GM21723 (cell line): ENCODE measurements at regions not wholly inside any gene's neighbourhood (a gene's known extent, or its start where the extent isn't known, plus 50 kb on each side); places are given as distances from the start of the nearest gene placed in this dataset.

ENCODE experiments used
- ATAC-seq: cut with Tn5 transposase; IDR thresholded peaks from one replicate; pipeline ENCODE4 v1.9.1; 2021; ENCODE audit warnings: mild to moderate bottlenecking, moderate library complexity; ENCODE audit not compliant: unreplicated experiment

GRCh38 chr2:219887870-219888269 is 260.4 kb downstream of the SLC4A3 start:
- ATAC-seq: no peak

DNA sequence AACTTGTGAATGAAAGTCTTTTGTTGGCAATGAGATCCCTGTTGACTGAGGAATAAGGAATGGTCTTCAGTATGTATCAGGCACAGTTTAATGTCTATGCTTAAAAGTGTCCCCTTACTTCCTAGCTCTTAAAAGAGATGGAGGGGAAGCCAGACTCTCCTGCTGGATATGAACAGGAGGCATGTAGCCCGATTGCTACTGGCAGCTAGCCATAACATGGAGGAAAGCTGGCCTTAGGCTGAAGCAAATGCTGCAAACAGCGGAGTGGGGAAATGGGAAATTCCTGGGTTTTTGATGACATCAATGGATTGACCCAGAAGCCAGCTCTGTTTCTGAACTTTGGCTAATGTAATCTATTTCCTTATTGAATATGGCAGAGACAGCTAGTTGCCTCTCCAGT is 266.1 kb downstream of the SLC4A3 start:
- no peak for ATAC-seq

GRCh38 chr2:219897456-219897855 is 270.0 kb downstream of the SLC4A3 start:
- no peak for ATAC-seq

- ATAC-seq: peak; percentile 91
These were observed 273.7 kb downstream of the SLC4A3 start for GRCh38 chr2:219901155-219901554.

GRCh38 chr2:219902891-219903552 is 275.6 kb downstream of the SLC4A3 start:
- no peak for ATAC-seq

- ATAC-seq: no peak
These were observed 278.2 kb downstream of the SLC4A3 start for GRCh38 chr2:219905640-219906039.

DNA sequence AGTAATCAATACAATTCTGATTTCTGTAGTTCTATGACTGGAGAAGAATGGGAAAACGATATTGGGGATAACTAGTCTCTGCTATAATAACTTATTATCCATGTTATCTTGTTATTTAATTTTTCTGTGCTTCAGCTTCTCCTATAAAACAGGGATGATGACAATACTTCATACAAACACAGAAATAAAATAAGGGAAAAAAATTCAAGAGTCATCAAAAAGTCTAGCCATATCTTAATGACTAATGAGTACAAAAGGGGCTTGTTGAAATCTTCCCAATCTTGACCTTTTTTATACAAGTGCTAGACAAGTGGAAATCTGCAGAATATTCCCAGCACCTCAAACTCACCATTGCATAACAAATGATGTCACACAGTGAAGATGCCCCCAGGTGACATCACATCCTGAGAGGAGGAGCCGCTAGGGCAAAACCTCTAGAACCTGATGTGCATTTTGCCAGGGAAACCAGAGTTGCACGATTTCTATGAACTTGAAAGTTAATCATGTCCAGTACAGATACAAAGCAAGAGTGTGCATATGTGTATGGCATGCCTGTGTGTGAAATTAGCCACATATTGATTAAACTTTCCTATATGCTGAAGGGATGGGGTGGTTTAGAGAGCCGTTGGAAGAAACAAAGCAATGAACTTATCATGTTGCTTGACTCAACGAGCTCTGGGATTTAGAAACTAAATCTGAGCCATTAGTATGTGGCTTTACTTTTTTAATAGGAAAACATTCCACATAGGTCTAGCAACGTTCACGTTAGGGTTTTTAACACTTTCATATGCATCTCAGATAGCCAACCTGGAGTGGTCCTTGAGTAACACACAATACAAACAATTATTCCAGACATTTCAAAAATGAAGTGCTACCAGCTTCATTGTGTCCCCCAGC is 278.9 kb downstream of the SLC4A3 start:
- no peak for ATAC-seq

DNA sequence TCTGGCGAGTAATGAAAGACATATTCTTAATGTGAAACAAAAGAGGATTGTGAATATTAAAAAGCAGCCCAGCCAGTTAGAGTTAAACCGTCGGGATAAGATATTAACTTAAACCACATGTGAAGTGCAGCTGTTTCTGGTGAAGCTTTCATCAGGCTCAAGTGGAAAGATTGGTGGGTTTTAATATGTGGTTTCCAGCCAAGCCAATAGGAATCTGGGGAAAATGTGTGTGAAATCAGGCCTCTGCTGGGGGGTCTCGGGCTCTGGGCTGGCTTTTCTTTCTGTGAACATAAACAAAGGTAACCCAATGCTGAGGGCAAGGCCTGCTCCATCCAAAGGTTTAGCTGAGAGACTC is 279.6 kb downstream of the SLC4A3 start:
- no peak for ATAC-seq

DNA sequence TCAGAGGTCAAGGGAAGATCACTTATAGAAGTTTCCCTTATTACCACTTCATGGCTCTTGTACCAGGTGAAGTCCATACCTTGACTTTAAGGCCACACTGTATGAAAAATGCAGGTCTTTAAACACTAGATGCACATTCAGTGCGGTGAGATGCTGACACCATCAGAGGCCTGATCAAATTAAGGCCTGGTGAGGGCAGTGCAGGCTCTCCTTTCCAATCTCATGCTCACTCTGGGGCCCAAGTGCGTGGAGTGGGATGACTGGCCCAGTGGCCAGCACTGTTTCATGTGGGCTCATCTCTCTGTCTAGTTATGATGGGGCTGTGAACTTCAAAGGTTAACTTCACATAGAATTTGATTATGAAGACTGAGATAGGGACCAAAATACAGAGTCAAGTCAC is 281.1 kb downstream of the SLC4A3 start:
- no peak for ATAC-seq

- ATAC-seq: no peak
These were observed 284.1 kb downstream of the SLC4A3 start for GRCh38 chr2:219911541-219911940.

DNA sequence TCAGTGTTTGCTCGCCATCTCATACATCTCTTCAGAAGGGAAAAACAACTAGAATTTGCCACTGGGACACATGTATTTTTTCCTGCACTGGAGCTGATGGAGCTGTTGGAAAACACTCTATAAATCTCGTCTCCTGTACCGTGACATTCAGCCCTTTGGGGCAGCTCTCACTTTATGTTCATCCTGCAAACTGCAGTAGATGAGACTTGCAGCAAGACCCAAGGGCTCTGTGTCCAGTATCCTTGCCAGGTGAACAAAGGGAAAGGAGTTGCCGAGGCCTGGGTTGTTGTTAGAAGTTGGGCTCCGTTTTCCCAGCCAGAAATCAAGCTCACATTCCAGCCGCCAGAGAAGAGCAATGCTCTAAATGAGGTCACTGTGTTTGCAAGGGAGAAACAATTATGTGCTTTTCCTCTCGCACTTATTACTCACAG is 285.1 kb downstream of the SLC4A3 start:
- ATAC-seq: no peak

DNA sequence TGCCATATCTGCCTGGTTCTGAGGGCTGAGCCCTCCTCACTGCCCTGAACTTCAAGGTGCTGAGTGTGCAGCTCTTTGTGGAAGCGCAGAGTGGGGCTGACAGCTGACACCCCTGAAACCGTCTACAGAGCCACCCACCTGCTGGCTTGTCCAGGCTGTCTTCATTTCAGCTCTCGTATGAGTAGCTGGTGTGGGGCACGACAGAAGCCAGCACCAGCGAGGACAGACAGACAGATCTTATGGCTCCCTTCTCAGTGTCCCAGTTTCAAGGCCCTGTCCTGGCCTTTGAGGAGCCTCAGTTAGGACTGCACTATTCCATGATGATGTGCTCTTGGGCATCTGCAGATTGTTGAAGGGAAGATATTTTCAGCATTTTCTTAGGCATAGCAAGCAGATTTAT is 287.1 kb downstream of the SLC4A3 start:
- no peak for ATAC-seq

- ATAC-seq: no peak
These were observed 288.9 kb downstream of the SLC4A3 start for GRCh38 chr2:219916281-219916680.

DNA sequence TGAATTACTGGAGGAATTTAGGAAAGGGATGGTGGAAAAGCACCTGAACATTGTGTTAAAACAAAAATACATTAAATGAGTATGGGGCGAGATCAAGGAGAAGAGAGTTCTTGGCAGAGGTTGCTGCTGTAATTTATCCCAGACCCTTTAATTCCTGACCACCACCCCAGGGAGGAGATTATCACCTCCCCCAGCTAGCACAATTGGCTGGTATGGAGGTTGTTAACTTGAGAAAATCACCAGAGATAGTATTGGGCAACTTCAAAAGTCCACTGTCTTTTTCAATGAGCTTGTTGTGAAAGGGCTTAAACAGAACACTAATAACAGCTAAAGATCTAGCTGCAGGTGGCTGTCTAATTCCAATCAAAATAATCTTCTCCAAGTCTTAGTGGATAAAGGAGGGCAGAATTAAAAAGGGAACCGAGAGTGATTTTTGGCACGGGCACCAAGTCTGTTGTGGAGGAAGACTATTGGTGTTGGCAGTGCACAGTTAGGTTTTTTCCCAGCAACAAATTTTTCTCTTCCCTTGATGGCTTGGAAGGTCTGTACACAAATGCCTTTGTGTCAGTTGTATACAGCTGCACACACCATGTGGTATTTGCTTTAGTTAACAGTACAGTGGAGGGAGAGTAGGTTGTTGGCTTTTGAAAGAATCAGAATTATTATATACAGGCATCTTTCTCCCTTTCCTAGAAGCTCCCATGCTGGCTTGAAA is 289.5 kb downstream of the SLC4A3 start:
- ATAC-seq: no peak

GRCh38 chr2:219918254-219918653 is 290.8 kb downstream of the SLC4A3 start:
- ATAC-seq: no peak

- no peak for ATAC-seq
These were observed 291.5 kb downstream of the SLC4A3 start for GRCh38 chr2:219918944-219919343.

GRCh38 chr2:219919506-219919905 is 292.1 kb downstream of the SLC4A3 start:
- ATAC-seq: no peak

DNA sequence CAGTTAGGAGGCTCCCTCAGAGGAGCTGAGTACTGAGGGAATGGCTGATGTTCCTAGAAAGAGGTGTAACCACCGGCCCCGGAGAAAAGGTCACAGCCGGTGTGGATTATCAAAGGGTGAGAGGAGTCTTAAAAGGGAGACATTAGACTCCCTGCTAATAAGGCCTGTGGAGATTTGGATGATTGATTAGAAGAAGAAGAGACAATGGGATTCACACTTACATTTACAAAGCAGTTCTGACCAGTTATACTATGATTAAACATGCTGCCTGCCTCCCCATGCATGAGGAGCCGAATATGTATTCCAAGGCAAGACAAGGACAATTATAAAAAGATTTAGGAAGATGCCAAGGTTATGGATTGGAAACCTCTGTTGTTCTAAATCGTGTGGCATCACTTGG is 302.4 kb downstream of the SLC4A3 start:
- no peak for ATAC-seq

DNA sequence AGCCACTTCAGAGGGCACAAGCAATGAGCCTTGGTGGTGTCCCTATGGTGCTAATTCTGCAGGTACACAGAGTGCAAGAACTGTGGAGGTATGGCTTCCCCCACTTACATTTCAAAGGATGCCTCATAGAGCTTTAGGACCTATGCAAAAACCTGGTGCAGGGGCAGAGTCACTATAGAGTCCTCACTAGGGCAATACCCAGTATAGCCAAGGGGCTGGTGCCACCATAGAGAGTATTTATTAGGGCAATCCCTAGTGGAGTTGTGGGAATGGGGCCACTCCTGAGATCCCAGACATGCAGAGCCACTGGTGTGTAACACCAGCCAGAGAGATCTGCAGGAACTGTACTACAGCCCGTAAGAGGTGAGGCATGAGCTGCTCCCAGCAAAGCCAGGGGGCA is 312.2 kb downstream of the SLC4A3 start:
- ATAC-seq: no peak

GRCh38 chr2:219944866-219945265 is 317.4 kb downstream of the SLC4A3 start:
- no peak for ATAC-seq

- no peak for ATAC-seq
These were observed 318.6 kb downstream of the SLC4A3 start for GRCh38 chr2:219946021-219946420.

DNA sequence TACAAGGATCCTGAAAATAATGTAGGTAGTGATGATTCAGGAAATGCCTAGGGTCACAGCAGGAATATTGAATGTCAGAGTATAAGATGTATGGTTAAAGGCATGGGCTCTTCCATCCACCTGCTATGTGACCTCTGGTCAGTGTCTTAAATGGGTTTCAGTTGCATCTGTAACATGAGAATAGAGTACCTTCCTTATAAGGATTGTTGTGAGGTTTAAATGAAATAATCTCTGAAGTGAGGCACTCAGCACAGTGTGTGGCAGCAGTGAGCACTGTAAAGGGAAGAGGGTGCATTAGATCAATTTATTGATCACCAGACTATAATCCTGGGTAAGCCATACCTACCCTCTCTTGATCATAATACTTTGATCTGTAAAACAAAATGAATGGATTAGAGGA is 319.1 kb downstream of the SLC4A3 start:
- ATAC-seq: no peak
